GM23248 (cell line): ENCODE measurements at regions not wholly inside any gene's neighbourhood (a gene's known extent, or its start where the extent isn't known, plus 50 kb on each side); places are given as distances from the start of the nearest gene placed in this dataset.
"Not testable (repeated sequence)": the region's sequence is repeated elsewhere in the genome, so short reads cannot be mapped to it uniquely, and the experiment has no call there.

Experiments used
- DNase-seq: peaks from one replicate; pipeline ENCODE4 v3.0.0-alpha.2; 2015
- H2AFZ ChIP-seq: fragments of 200-600 bp; sonication (generic); 2 replicates; pipeline ENCODE4 v1.6.1; 2016; ENCODE audit warnings: antibody characterized with exemption
- H3F3A ChIP-seq: fragments of 200-600 bp; sonication (generic); 2 replicates; pipeline ENCODE4 v1.6.1; 2016; ENCODE audit warnings: mild to moderate bottlenecking, antibody characterized with exemption, mixed run types; ENCODE audit not compliant: insufficient read depth
- H3K27ac ChIP-seq: fragments of 200-600 bp; sonication (generic); 2 replicates; pipeline ENCODE4 v1.5.1; 2016; ENCODE audit warnings: mild to moderate bottlenecking
- H3K27me3 ChIP-seq: fragments of 200-600 bp; sonication (generic); replicated peaks from 2 replicates; pipeline ENCODE4 v1.6.1; 2016; ENCODE audit warnings: mild to moderate bottlenecking; ENCODE audit not compliant: insufficient read depth
- H3K36me3 ChIP-seq: fragments of 200-600 bp; sonication (generic); 2 replicates; pipeline ENCODE4 v1.6.1; 2016; ENCODE audit warnings: low read depth, mild to moderate bottlenecking
- H3K4me1 ChIP-seq: fragments of 200-600 bp; sonication (generic); 2 replicates; pipeline ENCODE4 v1.6.1; 2016; ENCODE audit warnings: mild to moderate bottlenecking; ENCODE audit not compliant: insufficient read depth
- H3K4me2 ChIP-seq: fragments of 200-600 bp; sonication (generic); one replicate; pipeline ENCODE4 v1.6.1; 2016; ENCODE audit warnings: mild to moderate bottlenecking; ENCODE audit not compliant: unreplicated experiment
- H3K4me3 ChIP-seq: fragments of 200-600 bp; sonication (generic); 2 replicates; pipeline ENCODE4 v1.5.1; 2016; ENCODE audit warnings: mild to moderate bottlenecking
- H3K79me2 ChIP-seq: fragments of 200-600 bp; sonication (generic); 2 replicates; pipeline ENCODE4 v1.6.1; 2016; ENCODE audit warnings: mild to moderate bottlenecking; ENCODE audit not compliant: insufficient read depth
- H3K9ac ChIP-seq: fragments of 200-600 bp; sonication (generic); 2 replicates; pipeline ENCODE4 v1.6.1; 2016; ENCODE audit warnings: mild to moderate bottlenecking
- H3K9me2 ChIP-seq: fragments of 200-600 bp; sonication (generic); 2 replicates; pipeline ENCODE4 v1.6.1; 2016; ENCODE audit warnings: mixed run types, mild to moderate bottlenecking, moderate library complexity; ENCODE audit not compliant: insufficient read depth
- H3K9me3 ChIP-seq: fragments of 200-600 bp; sonication (generic); one replicate; pipeline ENCODE4 v1.6.1; 2017; ENCODE audit warnings: low read depth
- H4K20me1 ChIP-seq: fragments of 200-600 bp; sonication (generic); 2 replicates; pipeline ENCODE4 v1.6.0; 2016; ENCODE audit not compliant: insufficient read depth
- EZH2 ChIP-seq: fragments of 200-600 bp; sonication (generic); IDR thresholded peaks from 2 replicates; pipeline ENCODE4 v1.6.1; 2018; ENCODE audit warnings: antibody characterized with exemption, mild to moderate bottlenecking; ENCODE audit not compliant: insufficient read depth, poor library complexity, severe bottlenecking
- EZH2phosphoT487 ChIP-seq: fragments of 200-600 bp; sonication (generic); IDR thresholded peaks from 2 replicates; pipeline ENCODE4 v1.6.1; 2018; ENCODE audit warnings: antibody characterized with exemption, moderate library complexity, mild to moderate bottlenecking, low read depth; ENCODE audit not compliant: insufficient read depth
- WGBS, 2 experiments: methylation state at CpG; one replicate each; pipeline ENCODE4 v1.1.6; 2015 to 2017; ENCODE audit warnings: low lambda C conversion rate in 2 of 2, low coverage in 1 of 2; ENCODE audit errors: missing lambda C conversion rate in 2 of 2; 5-methylcytosine and 5-hydroxymethylcytosine counted together
- in situ Hi-C: fragments of 300-500 bp; cut with MboI; formaldehyde crosslinking; loops from 2 replicates; pipeline ENCODE4 v1.15.0; 2020

DNA sequence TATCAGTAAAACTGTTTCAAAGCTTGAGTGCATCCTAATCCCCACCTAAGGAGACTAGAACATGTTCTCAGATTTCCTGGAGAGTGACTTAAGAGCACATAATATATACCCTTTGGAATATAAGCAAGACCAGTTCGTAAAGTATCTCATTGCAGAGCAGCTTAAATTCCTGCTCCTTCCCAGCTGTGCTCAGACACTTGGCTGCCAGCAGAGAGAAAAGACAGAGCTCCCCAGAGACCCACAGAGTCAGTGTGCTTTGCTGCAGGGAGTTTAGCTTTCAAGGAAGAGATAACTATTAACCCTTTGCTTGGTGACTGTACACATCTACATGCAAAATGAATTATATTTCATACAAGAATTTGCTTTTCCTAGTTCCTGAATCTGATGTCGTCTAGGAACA lies 338.1 kb upstream of the ARHGEF26 start:
- Histone ChIP-seq H3K79me2 (no peaks in the 10 kb centered on the region), H3K9me2 (no peaks in the 10 kb centered on the region), H3K27ac (no peak overlapping the region), H3K27me3 (no peaks in the 10 kb centered on the region), H3K4me3 (no peak overlapping the region), H2AFZ (no peak overlapping the region), H3F3A (no peaks in the 10 kb centered on the region), H4K20me1 (no peaks in the 10 kb centered on the region), H3K36me3 (no peaks in the 10 kb centered on the region), H3K9ac (no peak overlapping the region), H3K4me1 (no peaks in the 10 kb centered on the region), H3K9me3 (no peaks in the 10 kb centered on the region), H3K4me2 (no peak overlapping the region)
- TF ChIP-seq EZH2phosphoT487 (no peak), EZH2 (no peak)
- in situ Hi-C loops: no loop called here
- DNase-seq: peak; percentile 8
- 6 to 11% methylated on average over 2 of the region's 2 CpGs for WGBS, 2 experiments

DNA sequence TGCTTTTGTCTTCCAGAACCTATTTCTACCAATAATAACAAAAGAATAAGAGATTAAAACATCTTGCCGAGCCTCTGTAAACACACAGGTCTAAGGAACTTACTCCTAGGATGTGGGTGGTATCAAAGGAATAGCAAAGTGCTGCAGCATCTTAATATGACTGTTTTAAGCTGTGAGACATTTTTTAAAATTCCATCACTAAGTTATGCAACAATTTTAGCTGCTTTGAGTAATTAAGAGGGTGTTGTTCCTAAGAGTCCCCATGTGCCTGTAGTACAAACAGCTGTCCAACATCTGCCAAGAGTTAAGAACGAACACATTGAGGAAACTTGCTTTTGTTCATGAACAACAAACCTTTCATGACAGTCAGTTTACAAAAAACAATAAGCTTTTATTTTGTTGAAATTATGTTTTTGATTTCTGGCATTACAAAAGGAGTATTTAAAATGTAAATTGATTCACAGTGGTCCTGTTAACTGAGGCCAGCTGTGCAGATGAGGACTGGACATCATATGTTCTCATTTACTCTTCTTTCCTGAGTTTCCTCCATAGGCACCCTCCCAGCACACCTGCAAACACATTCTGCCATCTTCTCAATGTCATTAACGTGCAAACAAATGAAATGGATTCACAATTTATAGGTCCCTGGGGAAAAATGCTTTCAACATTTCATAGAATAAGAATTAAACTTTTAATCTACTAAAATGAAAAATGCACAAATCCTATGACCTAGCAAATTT lies 337.3 kb upstream of the ARHGEF26 start:
- H4K20me1 ChIP-seq: no peaks in the 10 kb centered on the region
- H3K27me3 ChIP-seq: no peaks in the 10 kb centered on the region
- 6 to 12% methylated on average over 3 of the region's 3 CpGs for WGBS, 2 experiments
- no peaks in the 10 kb centered on the region for H3K36me3 ChIP-seq
- H3K4me3 ChIP-seq: no peak overlapping the region
- no peak overlapping the region for H3K27ac ChIP-seq
- H3K9me3 ChIP-seq: no peaks in the 10 kb centered on the region
- H3K79me2 ChIP-seq: no peaks in the 10 kb centered on the region
- H3K9ac ChIP-seq: no peak overlapping the region
- no peaks in the 10 kb centered on the region for H3K4me1 ChIP-seq
- H3F3A ChIP-seq: no peaks in the 10 kb centered on the region
- peak; percentile 7 for DNase-seq
- in situ Hi-C loops: no loop called here
- H3K9me2 ChIP-seq: no peaks in the 10 kb centered on the region
- no peak overlapping the region for H3K4me2 ChIP-seq
- no peak for TF ChIP-seq EZH2
- no peak for TF ChIP-seq EZH2phosphoT487
- H2AFZ ChIP-seq: no peak overlapping the region

DNA sequence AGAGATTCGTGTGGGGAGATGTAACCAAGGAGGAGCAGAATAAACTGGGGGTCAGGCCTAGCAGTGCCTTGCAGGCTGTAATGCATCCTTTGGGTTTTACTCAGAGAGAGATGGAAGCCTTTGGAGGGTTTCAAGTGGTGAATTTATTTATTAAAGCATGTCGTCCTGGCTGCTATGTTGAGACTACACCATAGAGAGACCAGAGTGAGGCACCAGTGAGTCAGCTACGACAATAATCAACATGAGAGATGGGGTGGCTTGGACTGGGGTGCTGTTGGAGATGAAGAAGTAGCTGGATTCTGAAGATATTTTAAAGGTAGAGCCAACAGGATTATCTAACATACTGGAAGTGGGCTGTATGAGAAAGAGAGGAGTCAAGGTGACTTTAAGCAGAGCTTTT lies 335.3 kb upstream of the ARHGEF26 start:
- Histone ChIP-seq H3F3A (no peaks in the 10 kb centered on the region), H3K4me3 (no peak overlapping the region), H3K4me2 (no peak overlapping the region), H4K20me1 (no peaks in the 10 kb centered on the region), H3K9me3 (no peaks in the 10 kb centered on the region), H3K27me3 (no peaks in the 10 kb centered on the region), H3K9ac (no peak overlapping the region), H3K36me3 (no peaks in the 10 kb centered on the region), H3K9me2 (no peaks in the 10 kb centered on the region), H3K27ac (no peak overlapping the region), H3K4me1 (no peaks in the 10 kb centered on the region), H2AFZ (no peak overlapping the region), H3K79me2 (no peaks in the 10 kb centered on the region)
- no peak for TF ChIP-seq EZH2
- no peak for TF ChIP-seq EZH2phosphoT487
- in situ Hi-C loops: no loop called here
- 73 to 77% methylated on average over 3 of the region's 3 CpGs for WGBS, 2 experiments
- DNase-seq: no peak

DNA sequence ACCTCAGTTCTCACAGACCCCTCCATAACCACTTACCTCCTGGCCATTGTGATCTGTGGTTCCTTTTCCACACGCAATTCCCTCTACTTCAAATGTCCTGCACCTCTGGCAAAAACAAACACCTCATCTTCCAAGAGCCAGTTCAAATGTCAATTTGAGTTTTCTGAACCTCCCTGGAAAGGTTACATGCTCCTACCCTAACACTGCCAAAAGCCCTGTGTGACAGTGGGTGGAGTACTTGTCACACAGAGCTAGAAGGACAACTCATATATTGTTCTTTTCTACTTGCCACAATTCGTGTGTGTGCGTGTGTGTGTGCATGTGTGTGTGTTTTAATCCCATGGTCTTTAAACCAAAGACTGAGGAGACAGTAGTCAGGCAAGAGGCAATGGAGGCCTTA lies 331.8 kb upstream of the ARHGEF26 start:
- no peaks in the 10 kb centered on the region for H3K4me1 ChIP-seq
- H3K9me3 ChIP-seq: no peaks in the 10 kb centered on the region
- H3K27ac ChIP-seq: no peak overlapping the region
- DNase-seq: no peak
- H4K20me1 ChIP-seq: no peaks in the 10 kb centered on the region
- WGBS, 2 experiments: 43 to 59% methylated on average over 3 of the region's 3 CpGs
- in situ Hi-C loops: no loop called here
- no peak overlapping the region for H3K4me2 ChIP-seq
- H3K36me3 ChIP-seq: no peaks in the 10 kb centered on the region
- no peaks in the 10 kb centered on the region for H3K79me2 ChIP-seq
- no peaks in the 10 kb centered on the region for H3K9me2 ChIP-seq
- no peak overlapping the region for H3K9ac ChIP-seq
- H3F3A ChIP-seq: no peaks in the 10 kb centered on the region
- H2AFZ ChIP-seq: no peak overlapping the region
- no peaks in the 10 kb centered on the region for H3K27me3 ChIP-seq
- H3K4me3 ChIP-seq: no peak overlapping the region
- TF ChIP-seq EZH2phosphoT487 (no peak), EZH2 (no peak)

DNA sequence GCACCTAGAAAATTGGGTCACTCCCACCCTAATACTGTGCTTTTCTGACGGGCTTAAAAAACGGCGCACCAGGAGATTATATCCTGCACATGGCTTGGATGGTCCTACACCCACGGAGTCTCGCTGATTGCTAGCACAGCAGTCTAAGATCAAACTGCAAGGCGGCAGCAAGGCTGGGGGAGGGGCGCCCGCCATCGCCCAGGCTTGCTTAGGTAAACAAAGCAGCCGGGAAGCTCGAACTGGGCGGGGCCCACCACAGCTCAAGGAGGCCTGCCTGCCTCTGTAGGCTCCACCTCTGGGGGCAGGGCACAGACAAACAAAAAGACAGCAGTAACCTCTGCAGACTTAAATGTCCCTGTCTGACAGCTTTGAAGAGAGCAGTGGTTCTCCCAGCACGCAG lies 324.1 kb upstream of the ARHGEF26 start:
- H3F3A ChIP-seq, in situ Hi-C loops: not testable (repeated sequence)
- 74% methylated on average over 10 to 11 of the region's 13 CpGs for WGBS, 2 experiments

More for the DNA sequence above, 324.1 kb upstream of the ARHGEF26 start:
- not testable (repeated sequence) for H3K27me3 ChIP-seq, H3K36me3 ChIP-seq, H3K9ac ChIP-seq, H3K4me3 ChIP-seq, H3K4me1 ChIP-seq, H3K9me2 ChIP-seq, H3K27ac ChIP-seq, H3K9me3 ChIP-seq, H2AFZ ChIP-seq, H3K79me2 ChIP-seq, H4K20me1 ChIP-seq, H3K4me2 ChIP-seq, DNase-seq
